Progenitor cell of endocrine pancreas (in vitro differentiated cells): ENCODE measurements at regions not wholly inside any gene's neighbourhood (a gene's known extent, or its start where the extent isn't known, plus 50 kb on each side); places are given as distances from the start of the nearest gene placed in this dataset.
A peak's percentile ranks its signal among the peaks of the same experiment; 100 is the strongest.

ENCODE experiments used
- DNase-seq: peaks from one replicate; pipeline ENCODE4 v3.0.0; 2021; ENCODE audit warnings: low spot score; ENCODE audit not compliant: unreplicated experiment
- H3K27ac Mint-ChIP-seq: 2 replicates; pipeline ENCODE4 v1.8.0; 2021; ENCODE audit warnings: mild to moderate bottlenecking, moderate library complexity, mixed read lengths
- H3K27me3 Mint-ChIP-seq: 2 replicates; pipeline ENCODE4 v1.8.0; 2021; ENCODE audit warnings: mixed read lengths
- H3K36me3 Mint-ChIP-seq: 2 replicates; pipeline ENCODE4 v1.8.0; 2022; ENCODE audit warnings: mixed read lengths; ENCODE audit not compliant: insufficient read depth
- H3K4me1 Mint-ChIP-seq: 2 replicates; pipeline ENCODE4 v1.8.0; 2021; ENCODE audit warnings: low read depth, mixed read lengths
- H3K4me3 Mint-ChIP-seq: 2 replicates; pipeline ENCODE4 v1.8.0; 2021; ENCODE audit warnings: low read depth, mild to moderate bottlenecking, moderate library complexity, mixed read lengths
- H3K9me3 Mint-ChIP-seq: 2 replicates; pipeline ENCODE4 v1.8.0; 2021; ENCODE audit warnings: low read depth, mixed read lengths
- TF ChIP-seq, protein P1 (sequence below): fragments of 200-600 bp; sonication (generic); IDR thresholded peaks from one replicate; pipeline ENCODE4 v1.5.0; 2021; ENCODE audit warnings: antibody characterized with exemption, mild to moderate bottlenecking; ENCODE audit not compliant: unreplicated experiment

- no peak overlapping the region for H3K4me3 Mint-ChIP-seq
- TF ChIP-seq, protein P1, sequence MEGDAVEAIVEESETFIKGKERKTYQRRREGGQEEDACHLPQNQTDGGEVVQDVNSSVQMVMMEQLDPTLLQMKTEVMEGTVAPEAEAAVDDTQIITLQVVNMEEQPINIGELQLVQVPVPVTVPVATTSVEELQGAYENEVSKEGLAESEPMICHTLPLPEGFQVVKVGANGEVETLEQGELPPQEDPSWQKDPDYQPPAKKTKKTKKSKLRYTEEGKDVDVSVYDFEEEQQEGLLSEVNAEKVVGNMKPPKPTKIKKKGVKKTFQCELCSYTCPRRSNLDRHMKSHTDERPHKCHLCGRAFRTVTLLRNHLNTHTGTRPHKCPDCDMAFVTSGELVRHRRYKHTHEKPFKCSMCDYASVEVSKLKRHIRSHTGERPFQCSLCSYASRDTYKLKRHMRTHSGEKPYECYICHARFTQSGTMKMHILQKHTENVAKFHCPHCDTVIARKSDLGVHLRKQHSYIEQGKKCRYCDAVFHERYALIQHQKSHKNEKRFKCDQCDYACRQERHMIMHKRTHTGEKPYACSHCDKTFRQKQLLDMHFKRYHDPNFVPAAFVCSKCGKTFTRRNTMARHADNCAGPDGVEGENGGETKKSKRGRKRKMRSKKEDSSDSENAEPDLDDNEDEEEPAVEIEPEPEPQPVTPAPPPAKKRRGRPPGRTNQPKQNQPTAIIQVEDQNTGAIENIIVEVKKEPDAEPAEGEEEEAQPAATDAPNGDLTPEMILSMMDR, result no peak
- no peak for DNase-seq
- peaks cover 5% of the 10 kb centered on the region for H3K36me3 Mint-ChIP-seq
- peaks cover 3% of the 10 kb centered on the region for H3K4me1 Mint-ChIP-seq
- peaks cover 7% of the 10 kb centered on the region for H3K9me3 Mint-ChIP-seq
- H3K27ac Mint-ChIP-seq, result no peak overlapping the region
- no peaks in the 10 kb centered on the region for H3K27me3 Mint-ChIP-seq
Observed at GRCh38 chr1:230536641-230537155, 105.6 kb upstream of the COG2 start.

DNA sequence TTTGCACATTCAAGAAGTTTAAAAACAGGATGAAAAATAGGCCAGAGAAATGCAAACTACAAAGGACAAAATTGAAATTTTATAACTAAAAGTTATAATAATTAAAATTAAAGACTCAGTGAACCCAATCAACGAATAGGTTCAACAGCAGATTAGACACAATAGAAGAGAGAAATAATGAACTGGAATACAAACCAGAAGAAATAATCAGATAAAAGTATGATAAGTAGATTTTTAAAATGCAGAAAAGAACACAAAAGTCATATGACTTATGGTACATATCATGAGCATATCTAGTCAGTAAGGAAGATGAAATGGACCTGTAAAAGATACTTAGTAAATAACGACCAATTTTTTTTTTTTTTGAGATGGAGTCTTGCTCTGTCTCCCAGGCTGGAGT is 108.1 kb upstream of the COG2 start:
- H3K27ac Mint-ChIP-seq, result no peak overlapping the region
- peaks cover 8% of the 10 kb centered on the region for H3K36me3 Mint-ChIP-seq
- TF ChIP-seq, protein P1, result no peak
- peaks cover 3% of the 10 kb centered on the region for H3K4me1 Mint-ChIP-seq
- H3K4me3 Mint-ChIP-seq, result no peak overlapping the region
- peaks cover 25% of the 10 kb centered on the region for H3K9me3 Mint-ChIP-seq
- DNase-seq, result no peak
- no peaks in the 10 kb centered on the region for H3K27me3 Mint-ChIP-seq

DNA sequence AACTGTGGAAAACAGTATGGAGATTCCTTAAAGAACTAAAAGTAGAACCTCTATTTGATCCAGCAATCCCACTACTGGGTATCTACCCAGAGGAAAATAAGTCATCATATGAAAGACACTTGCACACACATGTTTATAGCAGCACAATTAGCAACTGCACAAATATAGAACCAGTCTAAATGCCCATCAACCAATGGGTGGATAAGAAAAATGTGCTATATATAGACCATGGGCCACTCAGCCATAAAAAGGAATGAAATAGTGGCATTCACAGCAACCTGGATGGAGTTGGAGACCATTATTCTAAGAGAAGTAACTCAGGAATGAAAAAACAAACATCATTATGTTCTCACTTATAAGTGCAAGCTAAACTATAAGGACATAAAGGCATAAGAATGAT is 105.0 kb upstream of the PGBD5 start:
- Mint-ChIP-seq H3K4me3 (no peak overlapping the region), H3K9me3 (peaks cover 26% of the 10 kb centered on the region), H3K27me3 (no peaks in the 10 kb centered on the region), H3K36me3 (peaks cover 9% of the 10 kb centered on the region), H3K27ac (no peak overlapping the region), H3K4me1 (peaks cover 6% of the 10 kb centered on the region)
- DNase-seq, result no peak
- TF ChIP-seq, protein P1, result no peak

DNA sequence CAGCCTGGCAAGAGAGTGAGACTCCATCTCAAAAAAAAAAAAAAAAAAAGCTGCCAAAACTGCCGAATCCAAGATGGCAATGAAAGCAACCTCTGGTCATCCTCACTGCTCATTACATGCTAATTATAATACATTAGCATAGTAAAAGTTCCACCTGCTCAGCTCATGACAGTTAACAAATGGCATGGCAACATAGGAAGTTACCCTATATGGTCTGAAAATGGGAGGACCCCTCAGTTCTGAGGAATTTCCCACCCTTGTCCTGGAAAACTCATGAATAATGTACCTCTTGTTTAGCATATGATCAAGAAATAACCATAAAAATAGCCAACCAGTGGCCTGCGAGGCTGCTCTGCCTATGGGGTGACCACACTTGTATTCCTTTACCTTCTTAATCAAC is 93.1 kb upstream of the PGBD5 start:
- H3K27ac Mint-ChIP-seq, result peak overlapping the region; percentile 56
- H3K27me3 Mint-ChIP-seq, result no peaks in the 10 kb centered on the region
- peaks cover 42% of the 10 kb centered on the region for H3K4me1 Mint-ChIP-seq
- H3K36me3 Mint-ChIP-seq, result no peaks in the 10 kb centered on the region
- peaks cover 24% of the 10 kb centered on the region for H3K9me3 Mint-ChIP-seq
- TF ChIP-seq, protein P1, result no peak
- no peak for DNase-seq
- no peak overlapping the region for H3K4me3 Mint-ChIP-seq

- peaks cover 18% of the 10 kb centered on the region for H3K9me3 Mint-ChIP-seq
- TF ChIP-seq, protein P1, result no peak
- no peak overlapping the region for H3K4me3 Mint-ChIP-seq
- no peaks in the 10 kb centered on the region for H3K27me3 Mint-ChIP-seq
- no peak for DNase-seq
- peak overlapping the region; percentile 76 for H3K27ac Mint-ChIP-seq
- peaks cover 35% of the 10 kb centered on the region for H3K4me1 Mint-ChIP-seq
- no peaks in the 10 kb centered on the region for H3K36me3 Mint-ChIP-seq
Observed at GRCh38 chr1:230518511-230518910, 92.4 kb upstream of the PGBD5 start.
